ENCODE measurements at regions not wholly inside any gene's neighbourhood (a gene's known extent, or its start where the extent isn't known, plus 50 kb on each side); places are given as distances from the start of the nearest gene placed in this dataset.

- TF ChIP-seq CTCF (conservative IDR thresholded peaks at IDR 0.05) (no peak), EZH2 (IDR thresholded peaks at IDR 0.05; ENCODE audit: low read depth) (no peak)
These were observed 62.0 kb downstream of the ENGASE start for GRCh38 chr17:79136596-79136995.
